KG1 (cell line): ENCODE measurements at regions not wholly inside any gene's neighbourhood (a gene's known extent, or its start where the extent isn't known, plus 50 kb on each side); places are given as distances from the start of the nearest gene placed in this dataset.
"Not testable (repeated sequence)": the region's sequence is repeated elsewhere in the genome, so short reads cannot be mapped to it uniquely, and the experiment has no call there.

ENCODE experiments used
- DNase-seq: peaks from one replicate; lab custom pipeline; 2025; lab: John Stamatoyannopoulos, UW

- DNase-seq = no peak
Observed at GRCh38 chr2:14828223-14828622, 195.7 kb downstream of the LRATD1 start.

GRCh38 chr2:14828968-14829367 lies 196.5 kb downstream of the LRATD1 start:
- no peak for DNase-seq

GRCh38 chr2:14831458-14831857 lies 198.9 kb downstream of the LRATD1 start:
- DNase-seq = no peak

- DNase-seq = no peak
Observed at GRCh38 chr2:14843507-14844204, 211.1 kb downstream of the LRATD1 start.

- DNase-seq = no peak
Observed at GRCh38 chr2:14855751-14856150, 223.2 kb downstream of the LRATD1 start.

GRCh38 chr2:14861181-14861580 lies 228.7 kb downstream of the LRATD1 start:
- DNase-seq = no peak

- no peak for DNase-seq
Observed at GRCh38 chr2:14866736-14867352, 234.3 kb downstream of the LRATD1 start.

- no peak for DNase-seq
Observed at GRCh38 chr2:14867853-14868252, 235.3 kb downstream of the LRATD1 start.

- DNase-seq = no peak
Observed at GRCh38 chr2:14872779-14873325, 240.3 kb downstream of the LRATD1 start.

- DNase-seq = no peak
Observed at GRCh38 chr2:14881651-14882327, 249.3 kb downstream of the LRATD1 start.

GRCh38 chr2:14884651-14885050 lies 252.1 kb downstream of the LRATD1 start:
- DNase-seq = no peak

GRCh38 chr2:14891546-14891945 lies 259.0 kb downstream of the LRATD1 start:
- no peak for DNase-seq

GRCh38 chr2:14896330-14897030 lies 264.0 kb downstream of the LRATD1 start:
- no peak for DNase-seq

GRCh38 chr2:14899621-14900414 lies 267.3 kb downstream of the LRATD1 start:
- no peak for DNase-seq

GRCh38 chr2:14901737-14902136 lies 269.2 kb downstream of the LRATD1 start:
- DNase-seq = no peak

- no peak for DNase-seq
Observed at GRCh38 chr2:14902953-14903352, 270.4 kb downstream of the LRATD1 start.

- DNase-seq = peak; percentile 76
Observed at GRCh38 chr2:14903709-14904374, 271.3 kb downstream of the LRATD1 start.

GRCh38 chr2:14904378-14904777 lies 271.9 kb downstream of the LRATD1 start:
- DNase-seq = not testable (repeated sequence)

- DNase-seq = no peak
Observed at GRCh38 chr2:14905571-14905970, 273.1 kb downstream of the LRATD1 start.

- no peak for DNase-seq
Observed at GRCh38 chr2:14907014-14907612, 274.6 kb downstream of the LRATD1 start.

GRCh38 chr2:14909795-14910194 lies 277.3 kb downstream of the LRATD1 start:
- DNase-seq = no peak
